Activated CD8-positive, alpha-beta T cell treated with anti-CD3 and anti-CD28 coated beads, Interleukin-2, amount 10 ng/mL, durations not matched to agents 7 days and 5 days (primary cell): ENCODE measurements at regions not wholly inside any gene's neighbourhood (a gene's known extent, or its start where the extent isn't known, plus 50 kb on each side); places are given as distances from the start of the nearest gene placed in this dataset.

Experiments used
- ATAC-seq: fragments of 150-1000 bp; cut with Tn5 transposase; one replicate; pipeline ENCODE4 v1.10.0; 2021; ENCODE audit warnings: moderate library complexity
- CTCF ChIA-PET: fragments of 350-600 bp; sonication (Branson Sonifier 250); formaldehyde crosslinking; loops from one replicate; lab custom pipeline; 2021; ENCODE audit warnings: antibody characterized with exemption; lab: Charles Lee
- POLR2A ChIA-PET: fragments of 350-600 bp; sonication (Branson Sonifier 250); formaldehyde crosslinking; loops from one replicate; lab custom pipeline; 2021; ENCODE audit warnings: antibody characterized with exemption; lab: Charles Lee
- DNase-seq: peaks from one replicate; pipeline ENCODE4 v3.0.0-alpha.2; 2020
- H3K27ac Mint-ChIP-seq: one replicate; pipeline ENCODE4 v1.8.0; 2021; ENCODE audit warnings: mild to moderate bottlenecking, mixed read lengths
- H3K27me3 Mint-ChIP-seq: one replicate; pipeline ENCODE4 v1.8.0; 2021; ENCODE audit warnings: low read depth, mixed read lengths
- H3K36me3 Mint-ChIP-seq: one replicate; pipeline ENCODE4 v1.8.0; 2021; ENCODE audit warnings: low read depth, mixed read lengths
- H3K4me1 Mint-ChIP-seq: one replicate; pipeline ENCODE4 v1.8.0; 2021; ENCODE audit warnings: low read depth, mixed read lengths
- H3K4me3 Mint-ChIP-seq: one replicate; pipeline ENCODE4 v1.8.0; 2021; ENCODE audit warnings: mild to moderate bottlenecking, mixed read lengths
- H3K9me3 Mint-ChIP-seq: one replicate; pipeline ENCODE4 v1.8.0; 2022; ENCODE audit warnings: mixed read lengths; ENCODE audit not compliant: insufficient read depth

GRCh38 chr3:25214034-25214433 lies 214.0 kb upstream of the RARB start:
- ChIA-PET CTCF (no interaction called here), POLR2A (no interaction called here)
- Mint-ChIP-seq H3K4me1 (no peaks in the 10 kb centered on the region), H3K27ac (no peak overlapping the region), H3K9me3 (peaks cover 11% of the 10 kb centered on the region), H3K36me3 (no peaks in the 10 kb centered on the region), H3K4me3 (no peak overlapping the region), H3K27me3 (no peaks in the 10 kb centered on the region)
- ATAC-seq, result no peak
- no peak for DNase-seq

DNA sequence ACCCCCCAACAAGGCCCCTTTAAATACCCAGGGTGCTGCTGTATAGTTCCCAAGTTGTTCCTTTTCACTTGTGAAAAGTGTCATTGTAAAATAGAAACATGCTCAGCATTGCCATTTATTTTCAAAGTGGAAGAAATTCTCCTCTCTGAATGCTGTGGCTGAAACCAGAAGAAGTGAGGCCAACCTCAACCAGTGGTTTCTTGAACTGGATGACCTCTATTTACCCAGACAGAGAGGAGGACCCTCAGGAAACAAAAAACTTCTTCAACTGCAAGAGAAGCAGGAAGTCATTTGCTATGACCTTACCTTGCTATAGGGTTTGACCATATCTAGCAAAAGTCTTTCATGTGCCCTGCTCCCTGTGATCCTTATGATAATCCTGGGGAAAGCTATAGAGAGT lies 209.7 kb upstream of the RARB start:
- H3K4me3 Mint-ChIP-seq, result no peak overlapping the region
- no peaks in the 10 kb centered on the region for H3K27me3 Mint-ChIP-seq
- DNase-seq, result no peak
- no peaks in the 10 kb centered on the region for H3K4me1 Mint-ChIP-seq
- H3K36me3 Mint-ChIP-seq, result no peaks in the 10 kb centered on the region
- POLR2A ChIA-PET, result no interaction called here
- CTCF ChIA-PET, result no interaction called here
- peaks cover 12% of the 10 kb centered on the region for H3K9me3 Mint-ChIP-seq
- ATAC-seq, result no peak
- H3K27ac Mint-ChIP-seq, result no peak overlapping the region

- Mint-ChIP-seq H3K36me3 (no peaks in the 10 kb centered on the region), H3K9me3 (peaks cover 10% of the 10 kb centered on the region), H3K27me3 (no peaks in the 10 kb centered on the region), H3K4me3 (no peak overlapping the region), H3K4me1 (no peaks in the 10 kb centered on the region), H3K27ac (no peak overlapping the region)
- POLR2A ChIA-PET, result no interaction called here
- ATAC-seq (no peak), DNase-seq (no peak)
- CTCF ChIA-PET, result no interaction called here
Observed at GRCh38 chr3:25226747-25227146, 201.3 kb upstream of the RARB start.

- POLR2A ChIA-PET, result no interaction called here
- Mint-ChIP-seq H3K4me1 (no peaks in the 10 kb centered on the region), H3K27me3 (no peaks in the 10 kb centered on the region), H3K27ac (no peak overlapping the region), H3K36me3 (no peaks in the 10 kb centered on the region), H3K4me3 (no peak overlapping the region), H3K9me3 (peaks cover 3% of the 10 kb centered on the region)
- CTCF ChIA-PET, result no interaction called here
- DNase-seq, result no peak
- no peak for ATAC-seq
Observed at GRCh38 chr3:25229586-25229985, 198.5 kb upstream of the RARB start.

DNA sequence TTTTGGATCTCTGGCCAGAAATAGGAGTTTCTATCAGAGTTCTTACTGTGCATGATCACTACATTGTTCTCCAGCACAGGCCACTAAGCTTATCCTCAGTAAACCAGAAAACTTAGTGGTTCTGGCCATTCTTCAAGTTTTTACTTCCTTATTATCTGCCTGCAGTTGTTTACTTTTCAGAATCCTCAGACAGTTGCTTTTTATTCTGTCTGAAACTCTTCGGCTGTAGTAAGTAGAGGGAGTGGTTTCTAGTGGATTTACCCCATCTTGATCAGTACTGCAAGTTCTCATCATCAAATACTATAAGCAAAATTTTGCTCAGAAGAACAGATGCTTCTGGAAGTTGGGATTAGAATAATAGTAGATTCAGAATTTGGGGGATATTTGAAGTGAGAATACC lies 193.0 kb upstream of the RARB start:
- Mint-ChIP-seq H3K4me3 (no peak overlapping the region), H3K27me3 (no peaks in the 10 kb centered on the region), H3K27ac (no peak overlapping the region), H3K4me1 (no peaks in the 10 kb centered on the region), H3K9me3 (no peaks in the 10 kb centered on the region), H3K36me3 (no peaks in the 10 kb centered on the region)
- ChIA-PET CTCF (no interaction called here), POLR2A (no interaction called here)
- no peak for DNase-seq
- ATAC-seq, result no peak

- Mint-ChIP-seq H3K27me3 (no peaks in the 10 kb centered on the region), H3K4me1 (no peaks in the 10 kb centered on the region), H3K36me3 (no peaks in the 10 kb centered on the region), H3K9me3 (no peaks in the 10 kb centered on the region), H3K27ac (no peak overlapping the region), H3K4me3 (no peak overlapping the region)
- ChIA-PET CTCF (no interaction called here), POLR2A (no interaction called here)
- ATAC-seq (no peak), DNase-seq (no peak)
Observed at GRCh38 chr3:25235466-25235865, 192.6 kb upstream of the RARB start.

DNA sequence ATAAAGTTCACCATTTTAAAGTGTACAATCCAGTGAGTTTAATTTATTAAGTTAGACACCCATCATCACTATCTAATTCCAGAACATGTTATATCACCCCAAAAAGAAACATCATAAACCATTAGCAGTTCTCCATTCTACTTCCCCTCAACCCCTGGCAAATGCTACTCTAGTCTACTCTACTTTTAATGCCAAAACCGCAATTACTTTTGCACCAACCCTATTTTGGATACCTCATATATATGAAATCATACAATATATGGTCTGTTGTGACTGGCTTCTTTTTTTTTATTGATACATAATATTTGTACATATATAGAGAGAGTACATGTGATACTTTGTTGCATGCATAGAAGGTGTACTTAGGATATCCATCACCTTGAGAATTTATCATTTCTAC lies 190.5 kb upstream of the RARB start:
- H3K4me3 Mint-ChIP-seq, result no peak overlapping the region
- DNase-seq (no peak), ATAC-seq (no peak)
- no peaks in the 10 kb centered on the region for H3K9me3 Mint-ChIP-seq
- ChIA-PET POLR2A (no interaction called here), CTCF (no interaction called here)
- no peaks in the 10 kb centered on the region for H3K27me3 Mint-ChIP-seq
- no peak overlapping the region for H3K27ac Mint-ChIP-seq
- H3K36me3 Mint-ChIP-seq, result no peaks in the 10 kb centered on the region
- no peaks in the 10 kb centered on the region for H3K4me1 Mint-ChIP-seq

GRCh38 chr3:25239042-25239441 lies 189.0 kb upstream of the RARB start:
- ChIA-PET CTCF (no interaction called here), POLR2A (no interaction called here)
- DNase-seq (no peak), ATAC-seq (no peak)
- no peaks in the 10 kb centered on the region for H3K36me3 Mint-ChIP-seq
- H3K27me3 Mint-ChIP-seq, result no peaks in the 10 kb centered on the region
- no peaks in the 10 kb centered on the region for H3K4me1 Mint-ChIP-seq
- no peak overlapping the region for H3K4me3 Mint-ChIP-seq
- no peaks in the 10 kb centered on the region for H3K9me3 Mint-ChIP-seq
- H3K27ac Mint-ChIP-seq, result no peak overlapping the region

DNA sequence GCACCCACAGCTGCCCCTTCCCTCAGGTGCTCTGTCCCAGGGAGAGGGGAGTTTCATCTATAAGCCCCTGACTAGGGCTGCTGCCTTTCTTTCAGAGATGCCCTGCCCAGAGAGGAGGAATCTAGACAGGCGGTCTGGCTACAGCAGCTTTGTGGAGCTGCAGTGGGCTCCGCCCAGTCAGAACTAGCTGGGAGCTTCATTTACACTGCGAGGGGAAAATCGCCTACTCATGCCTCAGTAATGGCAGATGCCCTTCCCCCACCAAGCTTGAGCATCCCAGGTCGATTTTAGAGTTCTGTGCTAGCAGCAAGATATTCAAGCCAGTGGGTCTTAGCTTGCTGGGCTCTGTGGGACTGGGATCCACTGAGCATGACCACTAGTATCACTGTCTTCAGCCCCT lies 181.2 kb upstream of the RARB start:
- no peak for DNase-seq
- no peak for ATAC-seq
- Mint-ChIP-seq H3K9me3 (peaks cover 19% of the 10 kb centered on the region), H3K4me3 (no peak overlapping the region), H3K36me3 (no peaks in the 10 kb centered on the region), H3K4me1 (no peaks in the 10 kb centered on the region), H3K27ac (no peak overlapping the region), H3K27me3 (no peaks in the 10 kb centered on the region)
- ChIA-PET POLR2A (no interaction called here), CTCF (no interaction called here)

GRCh38 chr3:25252291-25252690 lies 175.8 kb upstream of the RARB start:
- ChIA-PET CTCF (no interaction called here), POLR2A (no interaction called here)
- no peak for ATAC-seq
- Mint-ChIP-seq H3K36me3 (no peaks in the 10 kb centered on the region), H3K27ac (no peak overlapping the region), H3K27me3 (no peaks in the 10 kb centered on the region), H3K4me1 (no peaks in the 10 kb centered on the region), H3K9me3 (peaks cover 18% of the 10 kb centered on the region), H3K4me3 (no peak overlapping the region)
- no peak for DNase-seq

DNA sequence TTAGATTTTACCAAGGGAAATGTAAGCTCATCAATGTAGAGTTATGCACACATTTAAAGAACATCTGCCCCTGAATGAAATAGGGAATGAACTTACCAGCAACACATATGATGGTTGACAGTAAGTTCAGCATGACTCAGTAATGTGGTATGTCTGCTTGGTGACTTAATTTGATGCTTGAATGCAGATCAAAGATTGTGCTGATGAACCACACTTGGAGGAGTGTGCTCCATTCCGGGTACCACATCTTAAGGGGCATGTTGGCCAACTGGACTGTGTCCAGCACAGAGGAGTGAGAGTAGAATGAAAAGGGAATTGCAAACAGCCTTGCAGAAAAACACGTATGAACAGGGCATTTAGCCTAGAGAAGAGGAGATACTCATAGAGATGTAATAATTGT lies 171.0 kb upstream of the RARB start:
- H3K9me3 Mint-ChIP-seq, result no peaks in the 10 kb centered on the region
- H3K4me1 Mint-ChIP-seq, result no peaks in the 10 kb centered on the region
- ChIA-PET POLR2A (no interaction called here), CTCF (no interaction called here)
- DNase-seq (no peak), ATAC-seq (no peak)
- no peaks in the 10 kb centered on the region for H3K36me3 Mint-ChIP-seq
- H3K27me3 Mint-ChIP-seq, result no peaks in the 10 kb centered on the region
- H3K27ac Mint-ChIP-seq, result no peak overlapping the region
- H3K4me3 Mint-ChIP-seq, result no peak overlapping the region

- Mint-ChIP-seq H3K4me1 (no peaks in the 10 kb centered on the region), H3K9me3 (no peaks in the 10 kb centered on the region), H3K36me3 (no peaks in the 10 kb centered on the region), H3K27ac (no peak overlapping the region), H3K27me3 (no peaks in the 10 kb centered on the region), H3K4me3 (no peak overlapping the region)
- POLR2A ChIA-PET, result no interaction called here
- CTCF ChIA-PET, result no interaction called here
- DNase-seq (no peak), ATAC-seq (no peak)
Observed at GRCh38 chr3:25259871-25260270, 168.2 kb upstream of the RARB start.

DNA sequence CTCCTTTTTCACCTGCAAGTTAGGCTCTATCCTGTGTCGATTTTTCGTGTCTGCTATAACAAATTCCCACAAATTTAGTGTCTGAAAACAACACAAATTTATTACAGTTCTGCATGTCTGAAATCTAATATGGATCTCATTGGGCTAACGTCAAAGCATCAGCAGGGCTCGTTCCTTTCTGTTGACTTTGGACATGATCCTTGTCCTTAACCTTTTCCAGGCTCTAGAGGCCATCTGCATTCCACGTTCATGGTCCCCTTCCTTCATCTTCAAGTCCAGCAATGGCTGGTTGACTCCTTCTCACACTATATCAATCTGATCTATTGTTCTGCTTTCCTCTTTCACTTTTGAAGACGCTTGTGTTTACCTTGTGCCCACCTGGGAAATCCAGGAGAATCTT lies 165.7 kb upstream of the RARB start:
- Mint-ChIP-seq H3K4me1 (no peaks in the 10 kb centered on the region), H3K4me3 (no peak overlapping the region), H3K27me3 (no peaks in the 10 kb centered on the region), H3K27ac (no peak overlapping the region), H3K36me3 (no peaks in the 10 kb centered on the region), H3K9me3 (no peaks in the 10 kb centered on the region)
- DNase-seq (no peak), ATAC-seq (no peak)
- POLR2A ChIA-PET, result no interaction called here
- CTCF ChIA-PET, result no interaction called here
